Fibroblast of lung (primary cell): ENCODE measurements at regions not wholly inside any gene's neighbourhood (a gene's known extent, or its start where the extent isn't known, plus 50 kb on each side); places are given as distances from the start of the nearest gene placed in this dataset.

Experiments
- DNase-seq, 2 donors: peaks; one replicate each; pipeline versions ENCODE4 v3.0.0 to v3.0.0-alpha.2; 2010; ENCODE audit warnings: low read depth in 2 of 2
- H2AFZ ChIP-seq: 2 replicates; pipeline ENCODE4 v1.5.1; 2012; ENCODE audit warnings: low read length, control low read depth, inconsistent platforms
- H3K27ac ChIP-seq: 2 replicates; pipeline ENCODE4 v1.5.1; 2011; ENCODE audit warnings: low read length, control low read depth; ENCODE audit not compliant: insufficient read depth
- H3K27me3 ChIP-seq: 2 replicates; pipeline ENCODE4 v1.5.1; 2011; ENCODE audit warnings: mild to moderate bottlenecking, low read length; ENCODE audit not compliant: control insufficient read depth, insufficient read depth
- H3K36me3 ChIP-seq: 2 replicates; pipeline ENCODE4 v1.5.1; 2011; ENCODE audit warnings: low read length; ENCODE audit not compliant: control insufficient read depth, insufficient read depth
- H3K4me1 ChIP-seq: 2 replicates; pipeline ENCODE4 v1.5.1; 2011; ENCODE audit warnings: low read length; ENCODE audit not compliant: control insufficient read depth, insufficient read depth; ENCODE audit errors: extremely low read depth
- H3K4me2 ChIP-seq: 2 replicates; pipeline ENCODE4 v1.5.1; 2011; ENCODE audit warnings: low read length, control low read depth; ENCODE audit not compliant: insufficient read depth; ENCODE audit errors: extremely low read depth
- H3K4me3 ChIP-seq, 4 experiments: fragments of 200-600 bp in 1 of 4; sonication (generic) in 1 of 4; replicated peaks in 1 of 4; 2 replicates each; pipeline ENCODE4 v1.5.1; 2011 to 2016; ENCODE audit warnings: low read length in 4 of 4, low read depth in 3 of 4, mild to moderate bottlenecking in 3 of 4, control low read depth in 2 of 4, inconsistent platforms in 1 of 4, mixed read lengths in 1 of 4; ENCODE audit not compliant: insufficient read depth in 1 of 4; ENCODE audit errors: control extremely low read depth in 1 of 4
- H3K79me2 ChIP-seq: 2 replicates; pipeline ENCODE4 v1.5.1; 2012; ENCODE audit warnings: mild to moderate bottlenecking, low read length, inconsistent platforms; ENCODE audit not compliant: control insufficient read depth, insufficient read depth
- H3K9ac ChIP-seq: 2 replicates; pipeline ENCODE4 v1.5.1; 2011; ENCODE audit warnings: mild to moderate bottlenecking, low read length, control low read depth; ENCODE audit not compliant: insufficient read depth
- H3K9me3 ChIP-seq: 2 replicates; pipeline ENCODE4 v1.5.1; 2012; ENCODE audit warnings: low read depth, low read length; ENCODE audit not compliant: control insufficient read depth, insufficient read depth
- H4K20me1 ChIP-seq: 2 replicates; pipeline ENCODE4 v1.5.1; 2011; ENCODE audit warnings: low read length; ENCODE audit not compliant: control insufficient read depth, insufficient read depth; ENCODE audit errors: extremely low read depth
- CTCF ChIP-seq, 2 donors: IDR thresholded peaks in 1 of 2; conservative IDR thresholded peaks in 1 of 2; 1 replicate in 1 of 2; 2 replicates in 1 of 2; pipeline ENCODE4 v1.5.1; 2011 to 2012; ENCODE audit warnings: low read length in 2 of 2, control low read depth in 1 of 2, inconsistent platforms in 1 of 2, low read depth in 1 of 2, mild to moderate bottlenecking in 1 of 2
- EZH2 ChIP-seq: IDR thresholded peaks from 2 replicates; pipeline ENCODE4 v1.5.1; 2012; ENCODE audit warnings: low read length, control low read depth, mild to moderate bottlenecking; ENCODE audit errors: missing control alignments

GRCh38 chrX:122440832-122441231 is 743.2 kb upstream of the GRIA3 start:
- no peak overlapping the region for H2AFZ ChIP-seq
- H3K36me3 ChIP-seq = no peaks in the 10 kb centered on the region
- H3K4me1 ChIP-seq = no peaks in the 10 kb centered on the region
- H3K27me3 ChIP-seq = no peaks in the 10 kb centered on the region
- H3K4me3 ChIP-seq = no peak overlapping the region
- H3K79me2 ChIP-seq = no peaks in the 10 kb centered on the region
- H3K9me3 ChIP-seq = no peaks in the 10 kb centered on the region
- DNase-seq = no peak
- no peak overlapping the region for H3K9ac ChIP-seq
- no peak overlapping the region for H3K4me2 ChIP-seq
- H4K20me1 ChIP-seq = no peaks in the 10 kb centered on the region
- H3K27ac ChIP-seq = no peak overlapping the region
- TF ChIP-seq CTCF (conservative IDR thresholded peaks at IDR 0.05 in 1 of 2, IDR thresholded peaks at IDR 0.05 in 1 of 2; ENCODE audit: low read depth in 1 of 2, low read length in 2 of 2) = no peak
- TF ChIP-seq EZH2 = no peak

- DNase-seq = no peak
- no peaks in the 10 kb centered on the region for H3K27me3 ChIP-seq
- H3K79me2 ChIP-seq = no peaks in the 10 kb centered on the region
- H3K4me3 ChIP-seq = no peak overlapping the region
- H3K36me3 ChIP-seq = no peaks in the 10 kb centered on the region
- no peak overlapping the region for H3K27ac ChIP-seq
- H3K9me3 ChIP-seq = no peaks in the 10 kb centered on the region
- no peaks in the 10 kb centered on the region for H3K4me1 ChIP-seq
- H3K4me2 ChIP-seq = no peak overlapping the region
- no peaks in the 10 kb centered on the region for H4K20me1 ChIP-seq
- no peak for TF ChIP-seq EZH2
- TF ChIP-seq CTCF (conservative IDR thresholded peaks at IDR 0.05 in 1 of 2, IDR thresholded peaks at IDR 0.05 in 1 of 2; ENCODE audit: low read depth in 1 of 2, low read length in 2 of 2) = no peak
- no peak overlapping the region for H2AFZ ChIP-seq
- H3K9ac ChIP-seq = no peak overlapping the region
Observed at GRCh38 chrX:122441451-122441850, 742.6 kb upstream of the GRIA3 start.

- no peaks in the 10 kb centered on the region for H3K27me3 ChIP-seq
Observed at GRCh38 chrX:122445466-122445865, 738.6 kb upstream of the GRIA3 start.

More at GRCh38 chrX:122445466-122445865, 738.6 kb upstream of the GRIA3 start:
- Histone ChIP-seq H3K36me3 (no peaks in the 10 kb centered on the region), H3K4me3 (no peak overlapping the region), H3K79me2 (no peaks in the 10 kb centered on the region), H3K9me3 (no peaks in the 10 kb centered on the region), H3K9ac (no peak overlapping the region), H3K4me1 (no peaks in the 10 kb centered on the region), H3K4me2 (no peak overlapping the region), H4K20me1 (no peaks in the 10 kb centered on the region), H3K27ac (no peak overlapping the region), H2AFZ (no peak overlapping the region)
- no peak for TF ChIP-seq EZH2
- no peak for TF ChIP-seq CTCF (conservative IDR thresholded peaks at IDR 0.05 in 1 of 2, IDR thresholded peaks at IDR 0.05 in 1 of 2; ENCODE audit: low read depth in 1 of 2, low read length in 2 of 2)
- DNase-seq = no peak
